ENCODE measurements at regions not wholly inside any gene's neighbourhood (a gene's known extent, or its start where the extent isn't known, plus 50 kb on each side); places are given as distances from the start of the nearest gene placed in this dataset.

DNA sequence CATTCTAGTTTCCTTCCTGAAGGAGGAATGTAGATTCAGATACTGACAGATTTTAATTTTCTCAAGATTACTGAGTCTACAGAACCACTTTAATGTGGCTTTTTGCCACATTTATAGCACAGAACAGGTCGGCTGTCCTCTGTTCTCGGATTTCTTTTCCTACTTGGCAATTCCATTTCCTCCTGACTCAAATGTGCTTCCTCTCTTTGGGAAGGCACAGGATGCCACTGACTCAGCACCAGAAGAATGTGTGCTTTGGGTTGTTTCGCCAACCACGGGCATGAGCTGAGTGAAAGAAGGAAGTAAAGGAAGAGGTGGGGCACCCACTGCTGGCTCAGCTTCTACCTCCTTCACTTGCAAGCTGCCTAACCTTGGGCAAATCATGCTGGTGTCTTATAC is 970.6 kb upstream of the ACVR2A start:
- no peaks in the 10 kb centered on the region for H3K9me3 ChIP-seq (ENCODE audit: control extremely low read depth in 1 of 3, control insufficient read depth in 2 of 3, insufficient read depth in 1 of 3, low read length in 2 of 3)
- no peaks in the 10 kb centered on the region for H4K20me1 ChIP-seq (ENCODE audit: control insufficient read depth, insufficient read depth, low read length, poor library complexity, severe bottlenecking)
- H3K9me3 Mint-ChIP-seq (ENCODE audit: insufficient read depth): no peaks in the 10 kb centered on the region
- H3K4me3 Mint-ChIP-seq: no peak overlapping the region
- H3K36me3 ChIP-seq (replicated peaks in 1 of 2; ENCODE audit: control extremely low read depth in 1 of 2, control insufficient read depth in 1 of 2, extremely low read depth in 1 of 2, insufficient read depth in 2 of 2, low read length in 1 of 2): no peaks in the 10 kb centered on the region
- no peak overlapping the region for H3K4me3 ChIP-seq (ENCODE audit: control extremely low read depth in 1 of 5, extremely low read depth in 1 of 5, insufficient read depth in 1 of 5, low read depth in 2 of 5, low read length in 4 of 5)
- WGBS (ENCODE audit: insufficient coverage): 0% methylated on average over 2 of the region's 4 CpGs
- DNase-seq: no peak
- no peak for ATAC-seq (ENCODE audit: low read depth)
- H3K4me1 ChIP-seq (ENCODE audit: control insufficient read depth in 2 of 2, insufficient read depth in 2 of 2, low read length in 2 of 2): no peaks in the 10 kb centered on the region
- no peak overlapping the region for H3K9ac ChIP-seq (ENCODE audit: low read length)
- intact Hi-C loops (cut with micrococcal nuclease): no loop called here
- H3K4me2 ChIP-seq (replicated peaks; ENCODE audit: low read depth, low read length, poor library complexity, severe bottlenecking): no peak overlapping the region
- no peaks in the 10 kb centered on the region for H3K4me1 Mint-ChIP-seq
- no peak overlapping the region for H3K27ac ChIP-seq (ENCODE audit: low read length in 2 of 2)
- TF ChIP-seq EZH2 (IDR thresholded peaks at IDR 0.05; ENCODE audit: borderline replicate concordance, insufficient read depth, low read depth, low read length, poor library complexity, severe bottlenecking): no peak
- TF ChIP-seq, protein P1, sequence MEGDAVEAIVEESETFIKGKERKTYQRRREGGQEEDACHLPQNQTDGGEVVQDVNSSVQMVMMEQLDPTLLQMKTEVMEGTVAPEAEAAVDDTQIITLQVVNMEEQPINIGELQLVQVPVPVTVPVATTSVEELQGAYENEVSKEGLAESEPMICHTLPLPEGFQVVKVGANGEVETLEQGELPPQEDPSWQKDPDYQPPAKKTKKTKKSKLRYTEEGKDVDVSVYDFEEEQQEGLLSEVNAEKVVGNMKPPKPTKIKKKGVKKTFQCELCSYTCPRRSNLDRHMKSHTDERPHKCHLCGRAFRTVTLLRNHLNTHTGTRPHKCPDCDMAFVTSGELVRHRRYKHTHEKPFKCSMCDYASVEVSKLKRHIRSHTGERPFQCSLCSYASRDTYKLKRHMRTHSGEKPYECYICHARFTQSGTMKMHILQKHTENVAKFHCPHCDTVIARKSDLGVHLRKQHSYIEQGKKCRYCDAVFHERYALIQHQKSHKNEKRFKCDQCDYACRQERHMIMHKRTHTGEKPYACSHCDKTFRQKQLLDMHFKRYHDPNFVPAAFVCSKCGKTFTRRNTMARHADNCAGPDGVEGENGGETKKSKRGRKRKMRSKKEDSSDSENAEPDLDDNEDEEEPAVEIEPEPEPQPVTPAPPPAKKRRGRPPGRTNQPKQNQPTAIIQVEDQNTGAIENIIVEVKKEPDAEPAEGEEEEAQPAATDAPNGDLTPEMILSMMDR (IDR thresholded peaks at IDR 0.05): no peak
- H3K27me3 Mint-ChIP-seq: no peaks in the 10 kb centered on the region
- H2AFZ ChIP-seq (ENCODE audit: insufficient read depth, low read depth, low read length, poor library complexity, severe bottlenecking): no peak overlapping the region
- H3K79me2 ChIP-seq (ENCODE audit: control insufficient read depth, insufficient read depth, low read length): no peaks in the 10 kb centered on the region
- H3K27ac Mint-ChIP-seq: no peak overlapping the region
- POLR2A ChIA-PET: no interaction called here
- H3K27me3 ChIP-seq (replicated peaks in 1 of 4; ENCODE audit: control extremely low read depth in 1 of 4, control insufficient read depth in 3 of 4, insufficient read depth in 4 of 4, low read length in 3 of 4): no peaks in the 10 kb centered on the region
- CTCF ChIA-PET: no interaction called here

DNA sequence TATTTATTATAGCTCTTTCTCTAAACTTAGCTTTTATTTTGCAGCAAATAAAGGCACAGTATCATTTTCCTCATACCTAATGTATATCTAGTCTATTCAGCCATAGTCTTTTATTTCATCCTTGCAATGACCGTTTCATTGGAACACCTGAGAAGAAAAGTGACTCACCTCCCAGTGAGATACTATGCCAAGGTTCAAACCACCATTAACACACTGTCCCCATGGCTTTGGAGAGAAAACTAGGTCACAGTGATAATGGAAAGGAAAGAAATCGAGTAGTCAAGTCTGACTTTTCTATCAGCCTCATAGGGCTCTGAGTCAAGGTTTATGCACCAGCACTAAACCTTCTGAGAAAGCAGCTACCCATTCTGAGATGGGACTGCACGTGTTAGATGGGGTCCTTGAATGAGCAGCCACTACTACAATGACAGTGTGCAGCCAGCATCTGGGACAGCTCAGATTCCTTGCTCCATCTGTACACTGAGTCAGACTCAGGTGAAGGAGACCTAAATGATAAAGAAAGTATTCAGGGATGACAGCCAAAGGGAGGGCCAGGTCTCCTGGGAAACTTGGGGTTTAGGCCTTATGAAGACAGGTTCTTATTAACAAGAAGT is 971.1 kb upstream of the ACVR2A start:
- Histone ChIP-seq H2AFZ (ENCODE audit: insufficient read depth, low read depth, low read length, poor library complexity, severe bottlenecking) (no peak overlapping the region), H3K79me2 (ENCODE audit: control insufficient read depth, insufficient read depth, low read length) (no peaks in the 10 kb centered on the region), H3K9ac (ENCODE audit: low read length) (no peak overlapping the region), H3K36me3 (replicated peaks in 1 of 2; ENCODE audit: control extremely low read depth in 1 of 2, control insufficient read depth in 1 of 2, extremely low read depth in 1 of 2, insufficient read depth in 2 of 2, low read length in 1 of 2) (no peaks in the 10 kb centered on the region), H3K4me2 (replicated peaks; ENCODE audit: low read depth, low read length, poor library complexity, severe bottlenecking) (no peak overlapping the region), H3K4me3 (ENCODE audit: control extremely low read depth in 1 of 5, extremely low read depth in 1 of 5, insufficient read depth in 1 of 5, low read depth in 2 of 5, low read length in 4 of 5) (no peak overlapping the region), H3K27me3 (replicated peaks in 1 of 4; ENCODE audit: control extremely low read depth in 1 of 4, control insufficient read depth in 3 of 4, insufficient read depth in 4 of 4, low read length in 3 of 4) (no peaks in the 10 kb centered on the region), H3K27ac (ENCODE audit: low read length in 2 of 2) (no peak overlapping the region), H3K9me3 (ENCODE audit: control extremely low read depth in 1 of 3, control insufficient read depth in 2 of 3, insufficient read depth in 1 of 3, low read length in 2 of 3) (no peaks in the 10 kb centered on the region), H3K4me1 (ENCODE audit: control insufficient read depth in 2 of 2, insufficient read depth in 2 of 2, low read length in 2 of 2) (no peaks in the 10 kb centered on the region), H4K20me1 (ENCODE audit: control insufficient read depth, insufficient read depth, low read length, poor library complexity, severe bottlenecking) (no peaks in the 10 kb centered on the region)
- ChIA-PET POLR2A (no interaction called here), CTCF (no interaction called here)
- intact Hi-C loops (cut with micrococcal nuclease): no loop called here
- TF ChIP-seq, protein P1 (IDR thresholded peaks at IDR 0.05): no peak
- TF ChIP-seq EZH2 (IDR thresholded peaks at IDR 0.05; ENCODE audit: borderline replicate concordance, insufficient read depth, low read depth, low read length, poor library complexity, severe bottlenecking): no peak
- H3K27me3 Mint-ChIP-seq: no peaks in the 10 kb centered on the region
- H3K9me3 Mint-ChIP-seq (ENCODE audit: insufficient read depth): no peaks in the 10 kb centered on the region
- 20% methylated on average over 1 of the region's 3 CpGs for WGBS (ENCODE audit: insufficient coverage)
- ATAC-seq (ENCODE audit: low read depth) (no peak), DNase-seq (no peak)
- H3K4me1 Mint-ChIP-seq: no peaks in the 10 kb centered on the region
- H3K4me3 Mint-ChIP-seq: no peak overlapping the region
- H3K27ac Mint-ChIP-seq: no peak overlapping the region
